Activated naive CD4-positive, alpha-beta T cell treated with anti-CD3 and anti-CD28 coated beads, Interleukin-2, amount 50 U/mL, for 24 hours (primary cell): ENCODE measurements at regions not wholly inside any gene's neighbourhood (a gene's known extent, or its start where the extent isn't known, plus 50 kb on each side); places are given as distances from the start of the nearest gene placed in this dataset.

Experiments used
- H3K27ac Mint-ChIP-seq: one replicate; pipeline ENCODE4 v1.8.0; 2021; ENCODE audit warnings: mild to moderate bottlenecking, mixed read lengths
- H3K27me3 Mint-ChIP-seq: one replicate; pipeline ENCODE4 v1.8.0; 2021; ENCODE audit warnings: mixed read lengths
- H3K36me3 Mint-ChIP-seq: one replicate; pipeline ENCODE4 v1.8.0; 2021; ENCODE audit warnings: mixed read lengths
- H3K4me1 Mint-ChIP-seq: one replicate; pipeline ENCODE4 v1.8.0; 2021; ENCODE audit warnings: mixed read lengths
- H3K4me3 Mint-ChIP-seq: one replicate; pipeline ENCODE4 v1.8.0; 2021; ENCODE audit warnings: mild to moderate bottlenecking, mixed read lengths
- H3K9me3 Mint-ChIP-seq: one replicate; pipeline ENCODE4 v1.8.0; 2021; ENCODE audit warnings: mixed read lengths

- no peaks in the 10 kb centered on the region for H3K9me3 Mint-ChIP-seq
- H3K27me3 Mint-ChIP-seq, result no peaks in the 10 kb centered on the region
- H3K4me3 Mint-ChIP-seq, result no peak overlapping the region
- no peaks in the 10 kb centered on the region for H3K36me3 Mint-ChIP-seq
- no peaks in the 10 kb centered on the region for H3K4me1 Mint-ChIP-seq
- no peak overlapping the region for H3K27ac Mint-ChIP-seq
Observed at GRCh38 chr4:57410331-57411052, 300.3 kb upstream of the IGFBP7 start.

DNA sequence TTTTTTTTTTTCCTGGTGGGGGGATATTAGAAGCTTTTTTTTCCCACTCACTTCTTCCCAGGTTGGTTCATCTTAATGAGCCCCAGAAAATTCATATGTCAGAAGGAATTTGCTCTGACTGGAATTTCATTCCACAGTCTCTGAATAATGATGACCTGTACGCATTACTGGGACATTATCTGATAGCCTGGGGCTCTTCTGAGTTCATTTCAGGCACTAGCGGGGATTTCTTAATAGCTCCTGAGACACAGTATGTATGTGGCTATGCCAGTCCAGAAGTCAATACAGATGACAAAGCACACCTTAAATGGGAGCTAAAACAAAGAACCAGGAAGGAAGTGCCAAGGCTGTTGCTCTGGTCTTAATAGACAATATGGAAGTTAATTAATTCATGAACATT lies 295.2 kb upstream of the IGFBP7 start:
- Mint-ChIP-seq H3K27me3 (no peaks in the 10 kb centered on the region), H3K27ac (no peak overlapping the region), H3K4me3 (no peak overlapping the region), H3K9me3 (no peaks in the 10 kb centered on the region), H3K4me1 (no peaks in the 10 kb centered on the region), H3K36me3 (no peaks in the 10 kb centered on the region)

- H3K27ac Mint-ChIP-seq, result no peak overlapping the region
- no peaks in the 10 kb centered on the region for H3K27me3 Mint-ChIP-seq
- no peaks in the 10 kb centered on the region for H3K4me1 Mint-ChIP-seq
- H3K4me3 Mint-ChIP-seq, result no peak overlapping the region
- H3K9me3 Mint-ChIP-seq, result no peaks in the 10 kb centered on the region
- H3K36me3 Mint-ChIP-seq, result no peaks in the 10 kb centered on the region
Observed at GRCh38 chr4:57404483-57404882, 294.3 kb upstream of the IGFBP7 start.

DNA sequence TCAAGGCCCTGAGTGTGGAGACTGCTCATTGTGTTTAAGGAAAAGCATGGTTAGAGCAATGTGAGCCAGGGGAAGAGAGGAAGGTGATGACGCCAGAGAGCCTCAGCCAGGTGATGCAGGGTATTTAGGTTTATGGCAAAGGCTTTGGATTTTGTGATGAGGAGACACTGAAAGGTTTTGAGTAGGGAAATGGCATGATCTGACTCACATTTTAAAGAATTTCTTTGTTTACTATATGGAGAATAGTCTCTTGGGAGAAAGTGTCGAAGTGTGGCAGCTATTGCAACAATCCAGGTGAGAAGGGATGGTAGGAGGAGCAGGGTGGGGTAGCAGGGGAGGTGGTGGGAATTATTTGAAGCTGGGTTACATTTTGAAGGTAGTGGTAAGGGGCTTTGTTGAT lies 293.4 kb upstream of the IGFBP7 start:
- no peaks in the 10 kb centered on the region for H3K36me3 Mint-ChIP-seq
- H3K27me3 Mint-ChIP-seq, result no peaks in the 10 kb centered on the region
- H3K9me3 Mint-ChIP-seq, result no peaks in the 10 kb centered on the region
- no peaks in the 10 kb centered on the region for H3K4me1 Mint-ChIP-seq
- no peak overlapping the region for H3K27ac Mint-ChIP-seq
- H3K4me3 Mint-ChIP-seq, result no peak overlapping the region

DNA sequence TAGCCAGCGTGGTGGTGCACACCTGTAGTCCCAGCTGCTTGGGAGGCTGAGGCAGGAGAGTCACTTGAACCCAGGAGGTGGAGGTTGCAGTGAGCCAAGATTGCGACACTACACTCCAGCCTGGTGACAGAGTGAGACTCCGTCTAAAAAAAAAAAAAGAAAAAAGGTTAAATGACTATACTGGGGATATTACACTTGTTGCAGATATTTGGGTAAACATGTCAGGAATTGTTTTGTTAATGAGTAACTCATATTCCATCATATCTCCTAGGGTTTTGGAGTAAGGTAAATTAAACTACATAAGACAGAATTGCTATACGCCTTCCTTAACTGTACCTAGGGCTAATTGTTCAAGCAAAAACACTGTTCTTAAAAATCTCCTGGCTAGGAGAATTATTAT lies 291.4 kb upstream of the IGFBP7 start:
- Mint-ChIP-seq H3K4me1 (no peaks in the 10 kb centered on the region), H3K9me3 (no peaks in the 10 kb centered on the region), H3K36me3 (no peaks in the 10 kb centered on the region), H3K27me3 (no peaks in the 10 kb centered on the region), H3K4me3 (no peak overlapping the region), H3K27ac (no peak overlapping the region)

GRCh38 chr4:57378766-57379165 lies 268.6 kb upstream of the IGFBP7 start:
- Mint-ChIP-seq H3K36me3 (no peaks in the 10 kb centered on the region), H3K27me3 (peaks cover 2% of the 10 kb centered on the region), H3K4me3 (no peak overlapping the region), H3K9me3 (no peaks in the 10 kb centered on the region), H3K4me1 (no peaks in the 10 kb centered on the region), H3K27ac (no peak overlapping the region)

DNA sequence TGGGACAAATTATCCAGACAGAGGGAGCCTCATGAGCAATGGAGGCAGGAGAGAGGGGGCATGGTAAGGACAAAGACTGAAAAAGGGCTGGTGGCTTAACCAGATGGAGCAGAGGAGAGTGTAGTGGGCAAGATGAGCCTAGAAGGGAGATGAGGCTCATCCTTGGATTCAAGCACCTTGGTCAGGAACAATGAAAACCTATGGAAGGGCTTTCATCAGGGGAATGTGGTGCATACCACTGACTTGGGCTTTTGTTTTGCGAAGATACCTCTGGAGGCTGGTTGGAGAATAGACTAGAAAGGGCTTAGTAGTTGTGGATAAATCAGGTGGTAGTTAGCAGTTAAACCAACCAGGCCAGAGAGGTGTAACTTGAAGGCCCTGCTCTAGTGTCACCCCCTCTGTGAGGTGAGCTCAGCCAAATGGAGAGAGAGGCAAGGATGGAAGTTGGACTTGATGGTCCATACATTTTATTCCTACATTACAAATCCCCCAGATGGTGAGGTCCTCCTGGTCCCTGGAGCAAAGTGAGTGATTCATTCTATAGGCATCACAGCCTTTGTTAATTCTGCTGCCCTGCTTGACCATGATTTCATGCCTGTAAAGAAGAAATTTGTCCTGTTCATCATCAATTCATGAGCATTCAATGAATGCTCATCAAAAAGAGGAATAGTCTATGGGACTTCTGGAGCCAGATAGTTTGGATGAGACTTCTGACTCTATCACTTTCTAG lies 264.8 kb upstream of the IGFBP7 start:
- Mint-ChIP-seq H3K4me3 (no peak overlapping the region), H3K27me3 (peaks cover 4% of the 10 kb centered on the region), H3K4me1 (no peaks in the 10 kb centered on the region), H3K9me3 (no peaks in the 10 kb centered on the region), H3K36me3 (no peaks in the 10 kb centered on the region), H3K27ac (no peak overlapping the region)

DNA sequence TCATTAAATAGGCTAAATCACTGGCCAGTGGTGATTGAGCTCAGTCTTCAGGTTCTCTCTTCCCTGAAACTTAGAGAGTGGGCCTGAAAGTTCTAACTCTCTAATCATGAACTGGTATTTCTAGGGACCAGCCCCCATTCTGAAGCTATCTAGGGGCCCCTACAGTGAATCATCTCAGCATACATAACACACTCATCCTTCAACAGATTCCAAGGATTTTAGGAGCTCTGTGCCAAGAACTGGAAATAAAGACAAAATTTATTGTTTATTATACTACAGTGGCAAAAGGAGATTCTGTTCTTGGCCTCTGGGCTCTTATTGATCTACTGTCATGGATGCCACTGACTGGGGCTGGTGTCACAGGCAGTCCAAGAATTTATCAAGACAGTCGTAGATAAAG lies 263.8 kb upstream of the IGFBP7 start:
- no peak overlapping the region for H3K4me3 Mint-ChIP-seq

GRCh38 chr4:57371671-57372070 lies 261.5 kb upstream of the IGFBP7 start:
- H3K27me3 Mint-ChIP-seq, result peaks cover 4% of the 10 kb centered on the region
- H3K9me3 Mint-ChIP-seq, result no peaks in the 10 kb centered on the region
- no peaks in the 10 kb centered on the region for H3K4me1 Mint-ChIP-seq
- no peak overlapping the region for H3K27ac Mint-ChIP-seq
- no peak overlapping the region for H3K4me3 Mint-ChIP-seq
- no peaks in the 10 kb centered on the region for H3K36me3 Mint-ChIP-seq

More for the DNA sequence above, 263.8 kb upstream of the IGFBP7 start:
- peaks cover 4% of the 10 kb centered on the region for H3K27me3 Mint-ChIP-seq
- no peaks in the 10 kb centered on the region for H3K9me3 Mint-ChIP-seq
- H3K27ac Mint-ChIP-seq, result no peak overlapping the region
- no peaks in the 10 kb centered on the region for H3K36me3 Mint-ChIP-seq
- no peaks in the 10 kb centered on the region for H3K4me1 Mint-ChIP-seq

DNA sequence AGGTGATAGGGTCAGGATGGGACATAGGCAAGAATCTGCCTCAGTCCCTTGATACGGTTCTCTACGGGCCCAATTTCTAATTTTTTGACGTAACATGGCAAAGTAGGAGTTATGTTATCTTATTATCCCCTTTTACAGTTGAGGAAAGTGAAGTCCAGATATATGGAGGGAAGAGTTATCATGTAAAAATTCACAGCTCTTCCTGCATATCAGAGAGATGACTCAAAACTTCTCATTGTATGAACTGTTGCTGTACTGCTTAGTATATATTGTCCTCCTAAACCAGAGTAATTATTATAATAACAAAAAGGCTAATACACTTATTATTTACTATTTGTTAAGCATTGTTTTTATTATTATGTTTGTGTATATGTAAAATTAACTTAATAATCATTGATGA lies 260.5 kb upstream of the IGFBP7 start:
- H3K36me3 Mint-ChIP-seq, result no peaks in the 10 kb centered on the region
- no peaks in the 10 kb centered on the region for H3K9me3 Mint-ChIP-seq
- H3K27me3 Mint-ChIP-seq, result peaks cover 4% of the 10 kb centered on the region
- H3K4me3 Mint-ChIP-seq, result no peak overlapping the region
- H3K27ac Mint-ChIP-seq, result no peak overlapping the region
- H3K4me1 Mint-ChIP-seq, result no peaks in the 10 kb centered on the region

DNA sequence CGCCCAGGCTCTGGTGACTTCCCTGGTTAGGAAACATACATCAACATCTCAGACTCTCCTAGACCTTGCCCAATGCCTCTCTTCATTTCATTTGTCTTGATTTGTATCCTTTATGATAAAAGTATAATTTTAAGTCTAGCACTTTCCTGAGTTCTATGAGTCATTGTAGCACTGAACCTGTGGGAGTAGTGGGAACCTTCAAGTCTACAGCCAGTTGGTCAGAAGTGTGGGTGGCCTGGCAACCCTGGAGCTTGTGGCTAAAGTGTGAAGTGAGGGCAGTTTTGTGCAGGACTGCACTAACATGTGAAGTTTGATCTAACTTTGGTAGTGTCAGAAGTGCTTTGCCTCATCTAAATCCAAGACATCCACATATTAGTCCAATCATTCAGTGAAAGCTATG lies 259.3 kb upstream of the IGFBP7 start:
- H3K27ac Mint-ChIP-seq, result no peak overlapping the region
- H3K4me1 Mint-ChIP-seq, result no peaks in the 10 kb centered on the region

GRCh38 chr4:57364255-57364654 lies 254.1 kb upstream of the IGFBP7 start:
- H3K27ac Mint-ChIP-seq, result no peak overlapping the region
- H3K36me3 Mint-ChIP-seq, result no peaks in the 10 kb centered on the region
- H3K4me3 Mint-ChIP-seq, result no peak overlapping the region
- H3K4me1 Mint-ChIP-seq, result no peaks in the 10 kb centered on the region
- no peaks in the 10 kb centered on the region for H3K9me3 Mint-ChIP-seq
- H3K27me3 Mint-ChIP-seq, result no peaks in the 10 kb centered on the region

More for the DNA sequence above, 259.3 kb upstream of the IGFBP7 start:
- Mint-ChIP-seq H3K4me3 (no peak overlapping the region), H3K27me3 (peaks cover 4% of the 10 kb centered on the region), H3K9me3 (no peaks in the 10 kb centered on the region), H3K36me3 (no peaks in the 10 kb centered on the region)

DNA sequence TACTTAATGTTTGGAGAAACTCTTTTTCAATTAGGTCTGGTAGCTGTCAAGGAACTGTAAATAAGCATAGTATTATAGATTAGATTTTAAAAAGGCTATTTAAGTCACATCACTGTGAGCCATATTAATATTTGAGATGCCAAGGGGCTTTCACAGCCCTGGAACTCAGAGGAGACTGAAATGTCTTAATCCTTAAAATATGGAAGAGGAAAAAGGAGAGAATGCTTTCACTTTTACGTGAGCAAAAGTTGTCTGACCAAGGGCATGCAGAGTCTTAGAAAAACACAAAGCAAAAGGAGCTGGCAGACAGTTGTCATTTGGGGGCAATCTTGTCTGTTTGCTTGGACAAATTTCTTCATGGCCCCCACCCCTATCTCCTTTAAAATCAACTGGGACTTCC lies 253.2 kb upstream of the IGFBP7 start:
- no peaks in the 10 kb centered on the region for H3K27me3 Mint-ChIP-seq
- peaks cover 6% of the 10 kb centered on the region for H3K9me3 Mint-ChIP-seq
- H3K27ac Mint-ChIP-seq, result no peak overlapping the region
- no peaks in the 10 kb centered on the region for H3K4me1 Mint-ChIP-seq
- H3K4me3 Mint-ChIP-seq, result no peak overlapping the region
- no peaks in the 10 kb centered on the region for H3K36me3 Mint-ChIP-seq

DNA sequence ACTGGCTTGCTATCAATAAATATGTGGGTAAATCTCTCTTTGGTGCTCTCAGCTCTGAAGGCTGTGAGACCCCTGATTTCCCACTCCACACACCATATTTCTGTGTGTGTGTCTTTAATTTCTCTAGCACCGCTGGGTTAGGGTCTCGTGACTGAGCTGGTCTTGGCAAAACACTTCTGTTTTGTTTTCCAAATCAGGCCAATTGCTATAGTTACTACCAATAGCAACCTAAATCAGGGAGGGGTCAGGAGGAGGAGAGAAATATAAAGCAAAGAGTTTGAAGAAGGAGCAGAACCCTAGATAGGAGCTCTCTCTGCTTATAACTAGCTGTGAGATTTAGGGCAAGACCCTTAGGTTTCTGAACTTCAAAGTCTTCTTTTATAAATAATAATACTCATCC lies 250.5 kb upstream of the IGFBP7 start:
- Mint-ChIP-seq H3K4me3 (no peak overlapping the region), H3K9me3 (peaks cover 9% of the 10 kb centered on the region), H3K27me3 (no peaks in the 10 kb centered on the region), H3K4me1 (no peaks in the 10 kb centered on the region), H3K27ac (no peak overlapping the region), H3K36me3 (no peaks in the 10 kb centered on the region)

- peaks cover 9% of the 10 kb centered on the region for H3K9me3 Mint-ChIP-seq
- H3K4me3 Mint-ChIP-seq, result no peak overlapping the region
- H3K27me3 Mint-ChIP-seq, result peaks cover 2% of the 10 kb centered on the region
- no peaks in the 10 kb centered on the region for H3K4me1 Mint-ChIP-seq
- no peaks in the 10 kb centered on the region for H3K36me3 Mint-ChIP-seq
- no peak overlapping the region for H3K27ac Mint-ChIP-seq
Observed at GRCh38 chr4:57355101-57355665, 245.0 kb upstream of the IGFBP7 start.

DNA sequence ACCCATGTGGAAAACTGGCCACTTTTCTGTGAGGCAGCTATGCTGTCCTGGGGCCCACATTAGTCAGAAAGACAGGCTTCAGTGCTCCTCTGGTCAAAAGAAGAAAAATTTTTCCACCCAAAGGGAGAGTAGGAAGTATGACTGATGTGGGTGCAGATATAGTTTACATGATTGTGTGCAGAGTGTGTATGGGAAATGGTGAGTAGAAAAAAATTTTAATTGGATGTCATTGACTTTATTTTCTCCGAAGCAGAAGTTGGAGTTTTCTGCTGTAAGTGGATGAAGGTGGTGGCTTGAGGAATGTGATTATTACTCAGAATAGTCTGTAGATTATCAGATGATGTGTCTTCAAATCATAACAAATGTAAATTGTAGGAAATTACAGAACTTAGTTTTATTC lies 241.5 kb upstream of the IGFBP7 start:
- Mint-ChIP-seq H3K4me3 (no peak overlapping the region), H3K9me3 (no peaks in the 10 kb centered on the region), H3K36me3 (no peaks in the 10 kb centered on the region), H3K27ac (no peak overlapping the region), H3K27me3 (peaks cover 2% of the 10 kb centered on the region), H3K4me1 (no peaks in the 10 kb centered on the region)
